GM19193 (cell line): ENCODE measurements at regions not wholly inside any gene's neighbourhood (a gene's known extent, or its start where the extent isn't known, plus 50 kb on each side); places are given as distances from the start of the nearest gene placed in this dataset.

Experiments
- POLR2A ChIP-seq: IDR thresholded peaks from 4 replicates; pipeline ENCODE4 v1.6.1; 2011; ENCODE audit not compliant: insufficient read depth, insufficient read length; ENCODE audit errors: extremely low read depth

DNA sequence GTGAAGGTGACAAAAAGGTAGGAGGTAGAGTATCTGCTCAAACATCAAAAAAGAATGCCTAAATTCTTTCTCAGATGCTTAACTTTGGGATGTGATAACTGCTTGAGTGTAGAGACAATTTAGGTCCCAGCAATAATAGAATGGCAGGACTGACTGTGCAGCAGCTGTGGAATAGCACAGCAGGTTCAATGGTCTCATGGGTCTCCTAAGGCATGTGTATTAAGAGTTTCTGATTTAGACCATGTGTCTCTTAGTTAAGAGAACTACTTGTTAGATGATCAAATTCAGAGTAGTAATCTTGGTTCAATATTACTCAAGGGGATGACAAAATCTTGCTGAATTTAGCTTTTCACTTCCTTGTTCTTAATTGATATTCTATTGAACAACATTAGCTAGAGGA lies 72.0 kb downstream of the ALX1 start:
- TF ChIP-seq POLR2A, result no peak

DNA sequence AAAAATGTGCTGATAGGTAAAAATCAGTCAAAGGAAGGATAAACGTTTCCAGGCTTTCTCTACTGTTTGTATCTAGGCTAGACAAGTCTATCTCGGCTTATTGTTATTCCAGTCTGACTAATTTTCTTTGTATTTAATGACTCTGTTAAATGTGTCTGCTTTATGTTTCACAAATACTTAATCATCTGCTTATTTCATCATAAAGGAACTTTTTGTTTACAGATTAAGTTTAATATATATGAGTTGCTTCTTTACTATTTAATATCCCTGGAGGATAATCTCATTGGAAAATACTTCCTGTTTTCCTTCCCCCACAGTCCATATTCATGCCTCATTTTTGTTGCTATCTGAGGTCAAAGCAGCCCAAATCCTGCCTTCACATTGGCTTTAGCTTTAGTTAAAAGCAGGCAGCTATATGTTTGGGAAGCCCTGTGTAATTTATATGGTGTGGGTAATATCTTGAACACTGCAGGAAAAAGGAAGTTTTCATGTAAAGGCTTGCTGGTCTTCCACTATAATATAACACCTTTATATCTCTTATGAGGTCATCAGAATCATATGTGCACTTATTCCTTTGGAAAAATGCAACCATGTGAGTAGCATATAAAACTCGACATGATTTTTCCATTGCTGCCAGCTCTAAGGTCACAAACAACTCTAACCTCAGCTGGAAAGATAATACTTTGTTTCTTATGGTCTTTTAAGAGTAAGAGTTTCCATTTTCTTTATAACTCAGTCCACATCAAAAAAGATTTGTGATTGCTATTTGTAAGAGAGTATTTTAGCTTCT lies 76.8 kb downstream of the ALX1 start:
- no peak for TF ChIP-seq POLR2A

DNA sequence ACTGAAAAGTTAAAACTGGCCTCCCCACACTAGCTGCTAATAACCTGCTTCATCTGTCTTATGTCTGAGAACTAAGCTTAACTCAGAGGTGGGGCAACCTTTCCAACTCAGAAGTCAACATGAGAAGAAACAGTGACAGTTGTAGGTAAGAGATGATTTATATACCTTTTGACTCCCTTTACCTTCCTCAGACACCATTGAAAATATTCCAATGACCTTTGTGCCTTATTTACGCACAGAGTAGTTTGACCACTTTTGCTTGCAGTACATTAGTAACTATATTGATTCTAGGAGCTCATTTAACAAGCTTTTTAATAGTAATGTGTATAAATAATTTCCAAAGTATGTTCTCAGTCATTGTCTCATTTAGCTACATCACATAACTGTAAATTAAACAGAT lies 77.6 kb downstream of the ALX1 start:
- no peak for TF ChIP-seq POLR2A

DNA sequence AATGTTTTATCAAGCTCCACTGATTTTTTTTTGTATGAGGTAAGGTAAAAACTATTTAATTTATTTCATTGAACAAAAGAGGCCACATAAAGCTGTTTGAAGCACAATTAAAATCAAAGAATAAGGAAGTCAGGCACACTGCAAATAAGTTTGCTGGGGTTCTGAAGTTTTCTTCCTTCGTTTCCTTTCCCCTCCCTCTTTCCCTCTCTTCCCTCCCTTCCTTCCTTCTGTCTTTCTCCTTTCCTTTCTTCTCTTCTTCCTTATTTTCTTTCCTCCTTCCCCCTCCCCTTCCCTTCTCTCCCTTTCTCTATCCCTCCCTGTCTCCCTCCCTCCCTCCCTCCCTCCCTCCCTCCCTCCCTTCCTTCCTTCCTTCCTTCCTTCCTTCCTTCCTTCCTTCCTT lies 78.7 kb downstream of the ALX1 start:
- no peak for TF ChIP-seq POLR2A

DNA sequence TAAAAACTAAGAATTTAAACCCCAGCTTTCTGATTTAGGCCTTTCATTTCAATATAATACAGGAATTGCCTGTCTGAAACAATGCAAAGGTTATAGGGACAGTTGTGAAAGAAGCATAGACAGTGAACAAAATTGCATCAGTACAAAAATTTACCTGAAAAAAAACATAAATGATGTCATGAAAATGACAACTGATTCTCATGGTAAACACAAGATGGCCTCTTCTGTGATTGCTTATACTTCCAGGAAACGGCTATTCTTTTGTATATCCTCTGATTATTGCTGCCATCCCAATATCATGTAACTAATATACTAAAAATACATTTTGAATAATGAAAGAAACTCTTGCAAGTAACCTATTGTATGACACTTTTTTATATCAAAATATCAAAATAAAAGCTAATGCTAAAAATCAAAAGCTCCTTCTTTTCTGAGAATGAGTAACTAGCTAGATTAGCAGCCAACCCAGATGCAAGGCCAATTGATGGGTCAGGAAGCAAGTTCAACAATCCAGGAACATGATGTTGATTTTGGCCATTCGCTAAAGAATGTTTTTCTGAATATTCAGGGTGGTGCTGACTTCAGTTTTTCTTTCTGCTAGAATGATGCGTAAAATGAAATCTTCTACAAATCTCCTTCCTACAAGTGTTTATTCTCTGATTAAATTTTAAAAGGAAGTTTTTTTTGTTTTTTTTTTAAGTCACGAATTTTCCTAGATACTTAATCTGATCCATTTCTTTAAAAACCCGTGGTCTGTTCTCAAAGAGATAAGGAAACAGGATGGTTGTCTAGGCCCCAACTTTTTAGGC lies 83.6 kb downstream of the ALX1 start:
- TF ChIP-seq POLR2A, result no peak

DNA sequence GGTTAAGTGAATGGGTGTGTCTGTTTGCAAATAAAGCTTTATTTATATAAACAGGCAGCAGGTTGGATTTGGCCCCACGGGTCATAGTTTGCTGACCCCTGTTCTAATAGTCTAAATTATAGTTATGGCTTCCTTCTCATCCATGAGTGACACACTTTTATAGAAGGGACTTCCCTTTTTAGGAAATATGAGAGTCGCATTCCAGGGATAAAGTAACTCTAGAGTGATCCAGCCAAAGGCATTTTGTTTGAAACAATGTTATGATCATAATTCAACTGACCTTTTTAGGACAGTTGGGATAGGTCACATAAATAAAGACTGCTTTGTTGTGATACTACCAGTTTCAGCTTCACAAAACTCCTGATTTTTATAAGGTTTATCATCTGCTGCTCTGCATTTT lies 87.9 kb downstream of the ALX1 start:
- no peak for TF ChIP-seq POLR2A

DNA sequence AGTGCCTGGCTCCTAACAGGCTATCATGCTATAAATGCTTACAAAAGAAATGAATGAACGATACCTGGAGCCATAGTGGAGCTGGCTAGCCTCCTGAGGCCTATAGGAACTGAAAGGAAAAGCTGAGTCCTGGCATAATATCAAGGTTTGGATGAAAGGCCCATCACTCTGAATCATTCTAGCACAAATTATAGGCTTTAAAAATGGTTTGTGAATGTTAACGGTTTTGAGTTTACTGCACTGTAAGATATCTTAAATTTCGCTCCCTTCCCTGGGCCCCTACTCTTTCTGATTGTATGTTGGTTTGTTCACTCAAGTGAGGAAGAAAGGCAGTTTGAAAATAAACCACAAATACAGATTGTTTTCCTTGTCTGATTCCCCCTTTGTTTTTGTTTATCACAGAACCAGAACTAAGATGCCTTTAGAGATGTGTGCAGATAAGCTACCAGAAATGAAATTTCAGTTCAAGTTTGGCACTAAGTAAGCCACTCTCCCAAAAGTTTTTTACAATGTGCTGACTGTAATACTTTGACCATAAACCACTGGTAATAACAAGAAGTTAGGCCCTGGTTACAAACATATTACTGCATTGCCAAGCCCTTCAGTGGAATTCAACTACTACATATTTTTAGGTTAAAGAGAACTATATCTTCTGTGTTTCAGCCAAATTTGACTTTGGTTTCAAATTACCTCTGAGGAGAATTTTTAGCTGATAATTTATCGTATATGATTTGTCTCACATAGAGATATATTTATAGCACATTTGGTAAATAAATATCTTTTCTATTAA lies 89.5 kb downstream of the ALX1 start:
- no peak for TF ChIP-seq POLR2A

DNA sequence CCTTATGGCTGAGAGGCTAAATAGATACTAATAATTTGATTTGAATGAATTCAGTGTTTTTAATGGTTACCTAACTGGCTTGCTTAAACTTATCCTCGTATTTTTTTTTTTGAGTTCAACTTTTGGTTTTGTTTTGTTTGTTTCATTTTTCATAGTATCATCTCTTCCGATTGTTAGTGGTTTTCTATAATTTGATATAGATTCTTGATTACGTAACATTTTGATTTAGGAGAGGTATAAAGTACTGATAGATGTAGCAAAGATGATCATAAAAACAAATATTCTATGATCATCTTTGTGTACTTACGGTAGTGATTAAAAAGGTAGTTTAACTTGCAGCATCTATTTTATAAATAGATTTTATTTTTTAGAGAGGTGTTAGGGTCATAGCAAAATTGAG lies 93.0 kb downstream of the ALX1 start:
- no peak for TF ChIP-seq POLR2A

DNA sequence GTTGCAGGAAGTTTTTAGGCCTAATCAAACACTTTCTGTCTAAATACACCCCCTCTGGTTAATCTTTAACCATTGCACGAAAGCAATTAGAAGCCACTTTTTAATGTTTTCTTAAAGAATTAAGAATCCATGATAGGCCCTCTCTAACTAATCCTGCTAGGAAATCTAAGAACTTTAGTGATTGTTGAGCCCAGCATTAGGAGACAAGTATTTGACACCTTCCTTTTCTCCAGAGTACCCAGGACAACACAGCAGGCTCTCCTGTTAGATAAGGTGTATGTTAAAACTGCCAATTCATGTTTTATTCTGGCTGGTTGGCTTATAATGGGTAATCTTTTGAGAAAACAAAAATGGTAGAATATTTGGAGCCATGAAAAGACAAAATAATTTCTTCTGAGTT lies 95.0 kb downstream of the ALX1 start:
- TF ChIP-seq POLR2A, result no peak

DNA sequence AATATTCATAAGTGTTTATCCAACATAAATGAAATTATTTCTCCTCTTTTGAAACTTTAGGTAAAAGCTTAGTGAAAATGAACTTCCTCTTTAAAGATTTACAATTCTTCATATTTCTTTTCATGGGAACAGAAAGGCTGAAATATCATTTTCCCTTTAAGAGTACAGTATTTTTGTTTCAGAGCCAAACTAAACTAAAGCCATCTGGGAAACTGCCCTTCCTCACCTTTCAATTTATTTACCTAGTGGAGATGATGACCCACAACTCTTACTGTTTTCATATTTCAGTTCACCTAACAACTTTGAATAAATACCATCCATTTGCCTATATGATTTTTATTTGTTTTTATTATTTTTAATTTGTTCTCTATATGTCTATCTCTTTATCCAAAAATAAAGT lies 105.4 kb downstream of the ALX1 start:
- TF ChIP-seq POLR2A, result no peak

DNA sequence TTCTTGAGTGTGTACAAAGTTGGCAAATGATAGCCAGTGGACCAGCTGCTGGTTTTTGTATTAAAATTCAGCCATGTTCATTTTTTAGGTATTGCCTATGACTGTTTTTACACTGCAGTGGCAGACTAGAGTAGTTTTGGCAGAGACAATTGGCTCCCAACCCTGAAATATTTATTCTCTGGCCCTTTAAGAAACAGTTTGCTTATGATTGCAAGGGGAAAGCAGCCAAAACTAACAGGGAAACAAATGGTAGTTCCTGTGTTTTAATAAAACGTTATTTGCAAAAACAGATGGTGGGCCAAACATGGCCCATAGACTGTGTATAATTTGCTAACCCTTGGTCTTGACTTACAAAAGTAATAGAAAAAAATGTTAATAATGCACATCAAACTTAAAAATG lies 110.2 kb downstream of the ALX1 start:
- no peak for TF ChIP-seq POLR2A

DNA sequence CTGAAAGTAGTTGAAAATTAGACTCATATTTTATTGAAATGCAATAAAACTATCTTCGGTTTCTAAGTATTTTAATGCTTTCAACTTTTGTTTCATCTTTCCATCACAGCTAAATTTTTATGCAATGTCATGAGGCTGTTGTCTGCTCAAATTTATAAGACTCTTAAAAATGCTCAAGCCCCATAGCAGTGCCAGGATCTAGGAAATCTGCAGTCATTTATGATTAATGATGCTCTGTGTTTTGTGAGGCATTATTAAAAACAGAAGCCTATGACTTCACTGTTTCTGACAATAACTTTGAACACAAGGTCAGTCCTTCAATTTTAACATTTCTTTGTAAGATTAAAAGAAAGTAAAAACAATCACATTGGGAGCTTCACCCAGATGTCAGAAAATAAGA lies 112.5 kb downstream of the ALX1 start:
- TF ChIP-seq POLR2A, result no peak

DNA sequence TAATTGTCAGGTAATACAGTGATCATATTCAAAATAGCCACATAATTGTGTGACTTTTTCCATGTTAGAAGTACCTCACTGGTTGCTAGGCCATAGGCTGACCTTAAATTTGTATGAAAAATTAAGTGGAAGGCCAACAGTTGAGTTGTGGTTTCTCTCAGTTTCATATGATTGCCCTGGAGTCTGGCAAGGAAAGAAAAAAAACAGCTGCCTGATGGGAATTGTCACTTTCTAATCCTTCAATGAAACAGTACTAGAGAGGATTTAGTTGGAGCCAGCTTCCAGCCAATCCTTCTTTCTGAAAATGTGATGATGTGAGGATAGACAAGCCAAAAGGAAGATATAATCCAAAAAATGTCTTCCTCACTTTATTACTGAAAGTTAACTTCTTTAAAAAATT lies 113.6 kb downstream of the ALX1 start:
- TF ChIP-seq POLR2A, result no peak

DNA sequence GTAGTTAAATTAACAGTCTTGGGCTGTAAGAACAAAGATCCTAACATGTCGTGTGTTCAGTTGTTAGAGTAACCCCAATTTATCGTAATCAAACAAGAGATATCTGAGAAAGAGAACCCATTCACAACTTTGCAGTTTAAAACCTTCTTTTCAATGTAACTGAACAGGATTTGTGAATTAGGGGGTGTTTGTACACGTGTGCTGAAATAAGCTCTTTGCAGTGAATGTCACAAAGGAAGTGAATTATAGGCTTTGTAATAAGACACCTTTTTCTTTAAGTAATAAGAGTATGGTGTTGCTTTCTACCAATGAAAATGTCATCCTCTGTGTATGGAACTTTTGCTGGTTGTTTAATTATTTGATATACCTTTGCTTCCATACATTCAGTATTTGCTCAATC lies 114.0 kb downstream of the ALX1 start:
- TF ChIP-seq POLR2A, result no peak

DNA sequence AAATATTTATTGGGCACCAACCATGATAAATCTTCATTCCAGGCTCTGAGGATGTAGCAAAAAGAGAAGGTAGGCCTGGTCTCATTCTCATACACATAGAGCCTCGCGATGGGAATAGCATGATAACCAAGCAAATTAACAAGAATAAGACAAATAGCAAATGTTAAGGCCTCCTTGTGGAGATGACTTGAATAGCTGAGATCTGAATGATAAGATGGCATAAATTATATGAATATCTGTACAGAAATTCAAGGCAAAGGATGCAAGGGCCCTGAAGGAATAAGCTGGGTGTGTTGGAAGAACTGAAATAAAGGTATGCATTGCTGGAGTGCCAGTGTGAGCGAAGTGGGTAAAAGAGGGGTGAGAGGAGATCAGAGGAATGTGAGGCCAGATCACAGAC lies 114.8 kb downstream of the ALX1 start:
- no peak for TF ChIP-seq POLR2A
